Caco-2 (cell line): ENCODE measurements at regions not wholly inside any gene's neighbourhood (a gene's known extent, or its start where the extent isn't known, plus 50 kb on each side); places are given as distances from the start of the nearest gene placed in this dataset.

Experiments used
- BruUV-seq: library from RNA; stranded (reverse); fragments of 400-500 nt; replicated peaks from 2 replicates; lab custom pipeline; 2021; lab: Mats Ljungman, UMichigan
- CTCF ChIA-PET: fragments of 300-600 bp; sonication (Branson Sonifier 250); formaldehyde crosslinking; loops from one replicate; lab custom pipeline; 2022; ENCODE audit warnings: antibody characterized with exemption; lab: Charles Lee
- POLR2A ChIA-PET: fragments of 300-600 bp; sonication (Branson Sonifier 250); formaldehyde crosslinking; loops from one replicate; lab custom pipeline; 2022; ENCODE audit warnings: antibody characterized with exemption; lab: Charles Lee
- DNase-seq, 2 experiments: peaks; one replicate each; pipeline versions ENCODE4 v3.0.0 to v3.0.0-alpha.2; 2020 to 2022
- H3K27me3 ChIP-seq: replicated peaks from 2 replicates; pipeline ENCODE4 v1.6.0; 2011; ENCODE audit warnings: low read length; ENCODE audit not compliant: control insufficient read depth, insufficient read depth
- H3K36me3 ChIP-seq: 2 replicates; pipeline ENCODE4 v1.5.1; 2011; ENCODE audit warnings: low read length; ENCODE audit not compliant: control insufficient read depth, insufficient read depth
- H3K4me1 ChIP-seq: fragments of 250-450 bp; sonication (Bioruptor Pico); 2 replicates; pipeline ENCODE4 v1.5.1; 2020; ENCODE audit warnings: mild to moderate bottlenecking
- H3K4me3 ChIP-seq: 2 replicates; pipeline ENCODE4 v1.5.1; 2011; ENCODE audit warnings: low read depth, mild to moderate bottlenecking, control low read depth, low read length
- H3K9me3 ChIP-seq: fragments of 250-450 bp; sonication (Bioruptor Pico); 2 replicates; pipeline ENCODE4 v1.5.1; 2020; ENCODE audit warnings: mild to moderate bottlenecking, moderate library complexity
- H3K27ac Mint-ChIP-seq: one replicate; pipeline ENCODE4 v1.8.0; 2022; ENCODE audit warnings: mixed read lengths; ENCODE audit not compliant: unreplicated experiment
- H3K27me3 Mint-ChIP-seq: one replicate; pipeline ENCODE4 v1.8.0; 2022; ENCODE audit warnings: mixed read lengths; ENCODE audit not compliant: insufficient read depth, unreplicated experiment
- H3K36me3 Mint-ChIP-seq: one replicate; pipeline ENCODE4 v1.8.0; 2022; ENCODE audit warnings: mild to moderate bottlenecking, mixed read lengths; ENCODE audit not compliant: insufficient read depth, unreplicated experiment
- H3K4me1 Mint-ChIP-seq: one replicate; pipeline ENCODE4 v1.8.0; 2022; ENCODE audit warnings: low read depth, mixed read lengths; ENCODE audit not compliant: unreplicated experiment
- H3K4me3 Mint-ChIP-seq: one replicate; pipeline ENCODE4 v1.8.0; 2022; ENCODE audit warnings: mild to moderate bottlenecking, moderate library complexity, mixed read lengths; ENCODE audit not compliant: unreplicated experiment
- H3K9me3 Mint-ChIP-seq: one replicate; pipeline ENCODE4 v1.8.0; 2022; ENCODE audit warnings: mixed read lengths; ENCODE audit not compliant: unreplicated experiment
- intact Hi-C: fragments of 100-400 bp; cut with micrococcal nuclease; formaldehyde crosslinking; loops from one replicate; pipeline ENCODE4 v1.10.0; 2022; ENCODE audit not compliant: unreplicated experiment
- TF ChIP-seq, protein P1 (sequence below), 2 experiments: fragments of 200-600 bp in 1 of 2; IDR thresholded peaks; 1 replicate in 1 of 2; 2 replicates in 1 of 2; pipeline versions ENCODE4 v1.5.1 to v1.8.0; 2011 to 2022; ENCODE audit warnings: antibody characterized with exemption in 1 of 2, control low read depth in 1 of 2, inconsistent platforms in 1 of 2, low read depth in 1 of 2, low read length in 1 of 2, mild to moderate bottlenecking in 1 of 2, moderate library complexity in 1 of 2; ENCODE audit not compliant: insufficient read depth in 1 of 2, severe bottlenecking in 1 of 2, unreplicated experiment in 1 of 2

DNA sequence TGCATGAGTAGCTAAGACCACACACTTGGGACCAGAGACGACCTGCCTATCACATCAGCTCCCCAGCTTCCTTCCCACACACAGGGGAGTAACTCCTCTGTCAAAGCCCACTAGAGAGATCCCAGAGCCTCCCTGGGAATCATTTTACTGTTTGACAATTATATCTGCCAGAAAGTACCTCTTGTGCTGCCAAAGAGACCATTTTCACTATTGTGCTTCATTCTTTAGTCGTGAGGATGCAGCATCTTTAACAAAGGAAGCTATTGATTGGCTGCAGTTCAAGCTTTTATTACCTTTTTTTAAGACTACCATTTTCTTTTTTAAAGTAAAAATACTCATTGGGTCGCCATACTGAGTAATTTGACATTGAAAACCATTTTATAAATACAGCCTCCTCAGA lies 194.5 kb upstream of the RGS6 start:
- no peaks in the 10 kb centered on the region for H3K27me3 Mint-ChIP-seq
- no peaks in the 10 kb centered on the region for H3K9me3 ChIP-seq
- no peaks in the 10 kb centered on the region for H3K9me3 Mint-ChIP-seq
- ChIA-PET POLR2A (no interaction called here), CTCF (no interaction called here)
- H3K4me1 Mint-ChIP-seq: peaks cover 6% of the 10 kb centered on the region
- intact Hi-C loops: no loop called here
- H3K36me3 ChIP-seq: peaks cover 2% of the 10 kb centered on the region
- no peak overlapping the region for H3K4me3 ChIP-seq
- H3K4me1 ChIP-seq: peaks cover 11% of the 10 kb centered on the region
- peaks cover 70% of the 10 kb centered on the region for H3K36me3 Mint-ChIP-seq
- H3K4me3 Mint-ChIP-seq: no peak overlapping the region
- no peak for DNase-seq
- H3K27me3 ChIP-seq: no peaks in the 10 kb centered on the region
- BruUV-seq: no TSS peak
- no peak overlapping the region for H3K27ac Mint-ChIP-seq
- TF ChIP-seq, protein P1, sequence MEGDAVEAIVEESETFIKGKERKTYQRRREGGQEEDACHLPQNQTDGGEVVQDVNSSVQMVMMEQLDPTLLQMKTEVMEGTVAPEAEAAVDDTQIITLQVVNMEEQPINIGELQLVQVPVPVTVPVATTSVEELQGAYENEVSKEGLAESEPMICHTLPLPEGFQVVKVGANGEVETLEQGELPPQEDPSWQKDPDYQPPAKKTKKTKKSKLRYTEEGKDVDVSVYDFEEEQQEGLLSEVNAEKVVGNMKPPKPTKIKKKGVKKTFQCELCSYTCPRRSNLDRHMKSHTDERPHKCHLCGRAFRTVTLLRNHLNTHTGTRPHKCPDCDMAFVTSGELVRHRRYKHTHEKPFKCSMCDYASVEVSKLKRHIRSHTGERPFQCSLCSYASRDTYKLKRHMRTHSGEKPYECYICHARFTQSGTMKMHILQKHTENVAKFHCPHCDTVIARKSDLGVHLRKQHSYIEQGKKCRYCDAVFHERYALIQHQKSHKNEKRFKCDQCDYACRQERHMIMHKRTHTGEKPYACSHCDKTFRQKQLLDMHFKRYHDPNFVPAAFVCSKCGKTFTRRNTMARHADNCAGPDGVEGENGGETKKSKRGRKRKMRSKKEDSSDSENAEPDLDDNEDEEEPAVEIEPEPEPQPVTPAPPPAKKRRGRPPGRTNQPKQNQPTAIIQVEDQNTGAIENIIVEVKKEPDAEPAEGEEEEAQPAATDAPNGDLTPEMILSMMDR (IDR thresholded peaks at IDR 0.05; ENCODE audit: insufficient read depth in 1 of 2, low read depth in 1 of 2, low read length in 1 of 2, severe bottlenecking in 1 of 2, unreplicated experiment in 1 of 2): no peak

DNA sequence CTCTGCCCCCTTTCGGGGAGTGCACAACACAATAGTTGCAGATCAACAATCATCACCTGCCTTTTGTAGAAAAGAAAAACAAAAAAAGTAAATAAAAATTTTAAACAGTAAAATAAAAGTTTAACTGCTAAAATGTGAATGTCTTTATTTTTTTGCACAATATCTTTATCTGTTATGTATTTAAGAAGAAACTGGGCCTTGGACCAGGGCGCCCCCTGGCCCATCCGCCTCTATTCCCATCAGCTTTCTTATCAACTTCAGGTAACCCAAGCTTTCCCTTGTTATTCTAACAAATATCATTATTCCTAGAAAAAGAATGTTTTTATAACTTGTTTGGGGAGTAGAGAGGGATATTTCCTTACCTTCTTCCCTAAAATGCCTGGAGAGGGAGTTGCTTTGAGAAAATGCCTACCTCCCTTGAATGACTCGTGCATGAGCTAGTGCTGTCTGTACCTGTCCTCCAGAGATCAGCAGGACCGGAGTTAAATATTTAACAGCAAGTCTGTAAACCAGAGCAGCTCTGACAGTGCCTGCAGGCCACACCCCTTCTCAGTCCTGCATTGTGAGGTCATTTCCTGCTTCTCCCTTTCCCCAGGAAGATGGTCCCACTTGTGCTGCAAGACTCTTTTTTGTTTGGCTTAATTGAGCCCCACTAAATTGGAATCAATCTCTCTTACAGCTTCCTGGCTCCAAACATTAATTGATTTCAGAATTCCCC lies 192.8 kb upstream of the RGS6 start:
- no peak overlapping the region for H3K4me3 ChIP-seq
- intact Hi-C loops: no loop called here
- H3K27me3 ChIP-seq: no peaks in the 10 kb centered on the region
- peaks cover 6% of the 10 kb centered on the region for H3K4me1 Mint-ChIP-seq
- DNase-seq: peak; percentile 74 to 80
- BruUV-seq: no TSS peak
- no peaks in the 10 kb centered on the region for H3K27me3 Mint-ChIP-seq
- no peaks in the 10 kb centered on the region for H3K9me3 Mint-ChIP-seq
- peaks cover 59% of the 10 kb centered on the region for H3K36me3 Mint-ChIP-seq
- H3K4me1 ChIP-seq: peaks cover 11% of the 10 kb centered on the region
- H3K36me3 ChIP-seq: peaks cover 2% of the 10 kb centered on the region; the same call in 1 of the 2 replicates
- CTCF ChIA-PET: interaction anchor here (1.4 kb wide), 1 partner anchor 14 kb away, joined by 6 read pairs; no protein-coding TSS in a partner anchor
- no peaks in the 10 kb centered on the region for H3K9me3 ChIP-seq
- POLR2A ChIA-PET: no interaction called here
- TF ChIP-seq, protein P1 (IDR thresholded peaks at IDR 0.05; ENCODE audit: insufficient read depth in 1 of 2, low read depth in 1 of 2, low read length in 1 of 2, severe bottlenecking in 1 of 2, unreplicated experiment in 1 of 2): no peak
- H3K27ac Mint-ChIP-seq: peak overlapping the region; percentile 51
- H3K4me3 Mint-ChIP-seq: no peak overlapping the region

DNA sequence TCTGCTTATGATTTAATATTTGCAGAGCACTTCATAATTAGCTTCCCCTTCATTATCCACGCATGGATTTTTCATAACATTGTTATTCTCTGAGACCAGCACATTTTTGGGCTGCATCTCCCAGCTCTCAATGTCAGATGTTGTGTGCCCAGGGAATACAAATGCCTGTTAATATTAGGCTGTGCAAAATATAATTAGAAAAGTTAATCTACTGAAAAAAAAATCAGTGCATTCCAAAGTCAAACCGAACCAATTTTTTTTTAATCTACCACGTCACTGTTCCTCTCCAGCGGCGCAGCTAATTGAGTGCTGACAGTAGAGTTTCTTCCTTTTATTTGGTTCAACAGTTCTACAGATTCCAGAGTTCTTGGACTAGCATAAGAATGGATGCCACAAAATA lies 191.0 kb upstream of the RGS6 start:
- intact Hi-C loops: no loop called here
- Mint-ChIP-seq H3K36me3 (peaks cover 46% of the 10 kb centered on the region), H3K9me3 (peaks cover 6% of the 10 kb centered on the region), H3K4me1 (peaks cover 6% of the 10 kb centered on the region), H3K27me3 (no peaks in the 10 kb centered on the region), H3K4me3 (no peak overlapping the region), H3K27ac (no peak overlapping the region)
- Histone ChIP-seq H3K9me3 (peaks cover 3% of the 10 kb centered on the region), H3K4me3 (no peak overlapping the region), H3K36me3 (peaks cover 1% of the 10 kb centered on the region; the same call in 1 of the 2 replicates), H3K27me3 (no peaks in the 10 kb centered on the region), H3K4me1 (peaks cover 11% of the 10 kb centered on the region)
- no TSS peak for BruUV-seq
- TF ChIP-seq, protein P1 (IDR thresholded peaks at IDR 0.05; ENCODE audit: insufficient read depth in 1 of 2, low read depth in 1 of 2, low read length in 1 of 2, severe bottlenecking in 1 of 2, unreplicated experiment in 1 of 2): no peak
- POLR2A ChIA-PET: no interaction called here
- CTCF ChIA-PET: no interaction called here
- DNase-seq: no peak
